AG08396 (cell line): ENCODE measurements at regions not wholly inside any gene's neighbourhood (a gene's known extent, or its start where the extent isn't known, plus 50 kb on each side); places are given as distances from the start of the nearest gene placed in this dataset.
"Not testable (repeated sequence)": the region's sequence is repeated elsewhere in the genome, so short reads cannot be mapped to it uniquely, and the experiment has no call there.

Experiments
- DNase-seq: peaks from one replicate; pipeline ENCODE4 v3.0.0; 2012; ENCODE audit warnings: low spot score, mixed read lengths

GRCh38 chr5:5738797-5739489 is 316.5 kb downstream of the ICE1 start:
- no peak for DNase-seq

GRCh38 chr5:5736007-5736406 is 313.5 kb downstream of the ICE1 start:
- no peak for DNase-seq

GRCh38 chr5:5733058-5733457 is 310.6 kb downstream of the ICE1 start:
- DNase-seq = not testable (repeated sequence)

DNA sequence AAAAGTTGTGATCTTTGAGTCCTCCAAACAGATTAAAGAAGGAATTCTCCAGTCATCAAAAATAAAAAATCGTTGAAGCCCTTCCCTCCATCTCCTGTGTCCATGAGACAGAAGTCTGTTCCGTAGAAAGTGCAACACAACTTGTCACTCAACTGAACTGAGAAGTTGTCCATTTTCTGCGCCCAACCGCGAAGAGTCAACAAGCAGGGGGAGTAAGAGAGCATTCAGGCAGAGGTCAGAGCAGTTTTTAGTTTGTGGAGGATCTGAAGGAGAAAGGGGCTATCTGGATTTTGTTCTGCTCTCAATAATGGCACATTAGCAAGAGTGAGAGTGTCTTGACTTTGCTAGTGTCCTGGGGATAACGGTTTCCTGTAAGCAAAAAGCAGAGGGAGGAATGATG is 303.9 kb downstream of the ICE1 start:
- no peak for DNase-seq

- no peak for DNase-seq
Observed at GRCh38 chr5:5721881-5722280, 299.4 kb downstream of the ICE1 start.

- DNase-seq = no peak
Observed at GRCh38 chr5:5719292-5719691, 296.8 kb downstream of the ICE1 start.

DNA sequence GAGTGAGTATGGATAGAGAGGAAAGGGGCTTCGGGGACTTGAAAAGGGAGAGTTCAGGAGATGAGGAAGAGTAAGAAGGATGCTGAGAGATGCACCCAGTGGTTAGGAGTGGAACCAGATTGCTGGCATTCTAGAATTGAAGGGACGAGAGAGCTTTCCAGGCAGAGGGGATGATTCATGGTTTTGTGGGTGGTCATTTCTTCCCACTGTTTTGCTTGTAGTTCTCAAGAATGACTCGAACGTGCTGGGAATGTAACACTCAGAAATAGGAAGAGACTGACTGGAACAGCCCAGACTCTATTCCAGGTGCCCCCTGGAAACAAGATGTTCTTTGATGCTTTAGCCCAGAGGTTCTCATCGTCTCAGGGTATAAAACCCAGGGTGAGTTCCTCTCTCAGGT is 294.2 kb downstream of the ICE1 start:
- no peak for DNase-seq

- DNase-seq = no peak
Observed at GRCh38 chr5:5711592-5711991, 289.1 kb downstream of the ICE1 start.

- no peak for DNase-seq
Observed at GRCh38 chr5:5711112-5711511, 288.6 kb downstream of the ICE1 start.

- no peak for DNase-seq
Observed at GRCh38 chr5:5710471-5710870, 288.0 kb downstream of the ICE1 start.

GRCh38 chr5:5708367-5708919 is 286.0 kb downstream of the ICE1 start:
- DNase-seq = no peak

DNA sequence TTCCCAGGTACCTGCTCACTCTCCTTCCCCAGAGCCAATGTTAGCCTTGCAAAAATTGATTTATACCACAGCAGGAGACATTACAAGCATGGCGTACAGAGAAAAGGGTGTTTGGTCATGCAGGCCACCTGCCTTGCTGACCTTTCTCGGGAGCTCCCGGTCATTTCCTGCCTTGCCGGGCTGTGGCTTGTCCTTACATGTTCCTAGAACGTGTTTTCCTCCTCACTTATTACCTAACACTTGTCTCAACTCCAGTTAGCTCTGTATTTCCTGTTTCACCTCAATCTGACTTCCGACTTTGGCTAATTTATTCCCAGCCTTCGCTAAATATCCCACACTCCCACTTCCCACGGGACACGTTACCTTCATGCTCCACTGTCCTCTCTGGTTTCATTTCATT is 282.5 kb downstream of the ICE1 start:
- no peak for DNase-seq

DNA sequence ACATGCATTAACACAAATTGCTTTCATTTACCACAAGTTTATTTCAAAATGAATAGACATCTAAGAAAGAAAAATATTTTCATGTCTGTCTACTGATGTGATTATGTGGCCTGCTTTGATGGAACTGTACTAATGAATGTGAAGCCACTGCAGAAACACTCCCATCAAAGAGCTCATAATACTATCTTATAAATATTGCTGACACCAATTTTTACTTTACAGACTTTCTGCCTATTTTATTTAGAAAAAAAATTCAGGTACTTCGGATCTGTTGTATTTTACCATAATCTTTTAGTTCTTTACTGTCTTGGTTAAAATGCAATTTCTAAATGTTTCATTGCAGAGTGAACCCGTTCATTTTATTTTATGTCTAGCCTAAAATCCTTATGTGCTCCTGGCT is 281.9 kb downstream of the ICE1 start:
- DNase-seq = no peak

DNA sequence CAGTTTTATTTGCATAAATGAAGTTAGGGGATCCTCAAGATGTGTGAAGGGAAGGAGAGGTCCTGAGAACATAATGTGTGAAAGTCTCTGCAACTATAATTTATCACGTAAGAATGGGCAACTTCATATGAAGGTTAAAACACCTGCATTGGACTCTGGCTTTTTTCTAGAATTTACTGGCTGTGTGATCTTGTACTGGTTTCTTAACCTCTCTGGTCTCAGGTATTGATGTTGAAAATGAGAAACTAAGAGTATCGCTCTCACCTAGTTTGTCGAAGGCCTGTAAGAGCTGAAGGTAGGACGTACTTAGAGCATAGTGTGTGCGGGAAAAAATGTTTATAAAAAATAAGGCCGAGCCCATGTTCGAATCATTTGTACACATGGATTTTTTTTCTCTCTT is 280.5 kb downstream of the ICE1 start:
- no peak for DNase-seq

DNA sequence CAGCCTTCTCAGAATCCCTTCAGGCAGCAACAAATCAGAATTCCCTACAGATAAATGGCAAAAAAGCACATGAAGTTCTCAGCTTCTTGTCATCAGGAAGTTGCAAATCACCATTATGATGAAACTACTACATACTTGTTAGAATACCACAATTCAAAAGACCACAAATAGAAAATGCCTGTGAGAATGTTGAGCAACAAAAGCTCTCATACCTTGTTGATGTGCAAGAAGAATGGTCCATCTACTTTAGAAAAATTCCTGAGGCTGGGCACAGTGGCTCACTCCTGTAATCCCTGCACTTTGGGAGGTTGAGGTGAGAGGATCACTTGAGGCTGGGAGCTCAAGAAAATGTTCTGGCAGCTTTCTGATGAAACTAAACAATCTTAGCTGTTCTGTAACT is 278.1 kb downstream of the ICE1 start:
- DNase-seq = no peak

GRCh38 chr5:5699062-5699461 is 276.6 kb downstream of the ICE1 start:
- no peak for DNase-seq

DNA sequence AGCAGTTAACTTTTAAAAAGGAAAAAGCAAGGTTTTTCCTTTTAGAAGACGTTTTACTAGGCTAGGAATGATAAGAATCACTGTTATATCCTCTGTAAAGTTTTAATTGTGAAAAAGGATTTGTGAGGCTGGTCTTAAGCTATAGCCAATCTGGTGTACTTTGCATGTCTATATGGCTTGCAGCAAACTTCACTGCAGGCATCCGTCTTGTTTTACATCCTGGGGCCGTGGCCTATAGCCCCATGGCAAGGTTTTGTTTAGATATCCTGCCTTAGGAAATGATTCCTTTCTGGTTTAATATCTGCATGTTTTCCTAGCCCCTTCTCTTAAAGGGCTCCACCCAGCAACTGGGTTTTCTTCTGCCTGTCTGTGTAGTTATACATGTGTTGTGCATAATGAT is 272.8 kb downstream of the ICE1 start:
- DNase-seq = no peak

- DNase-seq = no peak
Observed at GRCh38 chr5:5688925-5689310, 266.4 kb downstream of the ICE1 start.

GRCh38 chr5:5688194-5688924 is 265.9 kb downstream of the ICE1 start:
- DNase-seq = no peak

GRCh38 chr5:5687113-5687512 is 264.6 kb downstream of the ICE1 start:
- DNase-seq = no peak

GRCh38 chr5:5686356-5686755 is 263.9 kb downstream of the ICE1 start:
- no peak for DNase-seq

- DNase-seq = no peak
Observed at GRCh38 chr5:5685737-5686136, 263.3 kb downstream of the ICE1 start.

GRCh38 chr5:5683174-5683573 is 260.7 kb downstream of the ICE1 start:
- DNase-seq = no peak

DNA sequence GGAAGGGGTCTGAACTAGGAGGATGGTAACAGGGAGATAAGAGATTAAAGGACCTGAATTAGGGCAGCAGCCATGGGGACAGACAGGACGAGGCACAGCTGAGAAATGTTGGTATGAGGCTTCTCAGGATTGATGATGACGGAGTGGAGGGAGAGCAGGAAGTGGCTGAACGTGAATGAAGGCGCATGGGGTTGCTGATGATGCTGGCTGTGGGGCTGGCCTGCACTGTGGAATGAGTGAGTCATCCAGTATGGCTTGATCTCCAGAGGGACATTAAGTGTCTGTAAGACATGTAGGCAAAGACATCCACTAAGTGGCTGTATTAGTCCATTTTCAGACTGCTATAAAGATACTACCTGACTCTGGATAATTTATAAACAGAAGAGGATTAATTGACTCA is 256.4 kb downstream of the ICE1 start:
- no peak for DNase-seq
